A549 (cell line): ENCODE measurements at regions not wholly inside any gene's neighbourhood (a gene's known extent, or its start where the extent isn't known, plus 50 kb on each side); places are given as distances from the start of the nearest gene placed in this dataset.

Experiments used
- ATAC-seq, 2 experiments: fragments of 200-7000 bp in 1 of 2; fragments of >200 bp in 1 of 2; cut with Nextera tagmentation in 1 of 2; cut with Tn5 transposase in 1 of 2; 3 replicates each; pipeline versions ENCODE4 v1.8.0 to v1.9.1; 2018 to 2020; ENCODE audit warnings: mild to moderate bottlenecking in 1 of 2, moderate library complexity in 1 of 2
- CTCF ChIA-PET: fragments of 300-600 bp; sonication (Branson Sonifier 250); formaldehyde crosslinking; extraction: SDS; loops from one replicate; lab custom pipeline; 2021; ENCODE audit warnings: antibody characterized with exemption, inconsistent platforms; lab: Yijun Ruan, JAX
- POLR2A ChIA-PET: fragments of 350-600 bp; formaldehyde crosslinking; extraction: SDS; loops from one replicate; lab custom pipeline; 2021; ENCODE audit warnings: antibody characterized with exemption, inconsistent platforms; lab: Yijun Ruan, JAX
- DNase-seq, 2 experiments: peaks; one replicate each; pipeline versions ENCODE4 v3.0.0 to v3.0.0-alpha.2; 2011 to 2016; ENCODE audit warnings: low read depth in 1 of 2, low spot score in 1 of 2
- FAIRE-seq: peaks from 2 replicates; lab custom pipeline; 2011; peaks lifted over from hg19 to GRCh38; lab: Jason Lieb, UNC
- H3K27ac ChIP-seq, 2 experiments: fragments of >200 bp; sonication (Bioruptor Twin); formaldehyde crosslinking; 3 replicates each; pipeline ENCODE4 v1.5.1; 2016 to 2017
- H3K4me1 ChIP-seq: fragments of >200 bp; sonication (Bioruptor Twin); formaldehyde crosslinking; 3 replicates; pipeline ENCODE4 v1.6.1; 2016
- H3K4me2 ChIP-seq: fragments of >200 bp; sonication (Bioruptor Twin); formaldehyde crosslinking; 3 replicates; pipeline ENCODE4 v1.6.1; 2016
- H3K4me3 ChIP-seq: fragments of >200 bp; sonication (Bioruptor Twin); formaldehyde crosslinking; 3 replicates; pipeline ENCODE4 v1.5.1; 2016
- H3K9me3 ChIP-seq: fragments of >200 bp; sonication (Bioruptor Twin); formaldehyde crosslinking; 3 replicates; pipeline ENCODE4 v1.6.1; 2016
- CBX8 ChIP-seq: fragments of 200-600 bp; sonication (generic); IDR thresholded peaks from 2 replicates; pipeline ENCODE4 v1.6.1; 2016
- CHD2 ChIP-seq: fragments of 150-350 bp; IDR thresholded peaks from 2 replicates; pipeline ENCODE4 v1.6.1; 2014; ENCODE audit warnings: low read length; ENCODE audit not compliant: partially characterized antibody
- EHF ChIP-seq: fragments of 250-450 bp; sonication (Bioruptor Pico); IDR thresholded peaks from 2 replicates; pipeline ENCODE4 v1.5.0; 2020; ENCODE audit warnings: mild to moderate bottlenecking
- EHMT2 ChIP-seq: fragments of 200-600 bp; sonication (generic); IDR thresholded peaks from 2 replicates; pipeline ENCODE4 v1.6.1; 2016; ENCODE audit warnings: antibody characterized with exemption, low read depth, mild to moderate bottlenecking, moderate library complexity
- ELK1 ChIP-seq: fragments of 150-350 bp; IDR thresholded peaks from 2 replicates; pipeline ENCODE4 v1.6.1; 2014; ENCODE audit warnings: low read depth, mild to moderate bottlenecking, low read length
- ESRRA ChIP-seq: fragments of 150-350 bp; IDR thresholded peaks from 2 replicates; pipeline ENCODE4 v1.6.1; 2014; ENCODE audit warnings: mild to moderate bottlenecking, low read length, borderline replicate concordance
- JUN ChIP-seq, 2 experiments: fragments of >200 bp; sonication (Bioruptor Twin); formaldehyde crosslinking; IDR thresholded peaks; 2 replicates in 1 of 2; 3 replicates in 1 of 2; pipeline ENCODE4 v1.6.1; 2016 to 2017
- JUNB ChIP-seq: fragments of >200 bp; sonication (Bioruptor Twin); formaldehyde crosslinking; IDR thresholded peaks from 2 replicates; pipeline ENCODE4 v1.6.1; 2016
- KDM1A ChIP-seq: fragments of 200-600 bp; sonication (generic); IDR thresholded peaks from 2 replicates; pipeline ENCODE4 v1.6.1; 2016; ENCODE audit warnings: low read depth, mild to moderate bottlenecking
- MAX ChIP-seq: IDR thresholded peaks from 2 replicates; pipeline ENCODE4 v1.6.1; 2012
- NFE2L2 ChIP-seq: fragments of 150-350 bp; conservative IDR thresholded peaks from 2 replicates; pipeline ENCODE4 v1.6.1; 2014; ENCODE audit warnings: low read length
- NPAS2 ChIP-seq: fragments of 250-450 bp; sonication (Bioruptor Pico); IDR thresholded peaks from 2 replicates; pipeline ENCODE4 v1.8.0; 2022; ENCODE audit warnings: mild to moderate bottlenecking, moderate library complexity, borderline replicate concordance
- PHF8 ChIP-seq: fragments of 200-600 bp; sonication (generic); IDR thresholded peaks from 2 replicates; pipeline ENCODE4 v1.6.1; 2016; ENCODE audit warnings: low read depth, mild to moderate bottlenecking, antibody characterized with exemption, moderate library complexity, borderline replicate concordance
- POLR2A ChIP-seq: IDR thresholded peaks from 2 replicates; pipeline ENCODE4 v1.6.1; 2012; ENCODE audit warnings: mild to moderate bottlenecking, low read length
- RARB ChIP-seq: fragments of 250-450 bp; sonication (Bioruptor Pico); IDR thresholded peaks from 2 replicates; pipeline ENCODE4 v1.8.0; 2021; ENCODE audit warnings: mild to moderate bottlenecking, moderate library complexity
- REST ChIP-seq: fragments of 200-600 bp; sonication (generic); IDR thresholded peaks from 2 replicates; pipeline ENCODE4 v1.6.1; 2016; ENCODE audit warnings: antibody characterized with exemption, mild to moderate bottlenecking, moderate library complexity
- SREBF2 ChIP-seq: fragments of 450-650 bp; IDR thresholded peaks from 2 replicates; pipeline ENCODE4 v1.6.1; 2014; ENCODE audit warnings: mild to moderate bottlenecking, moderate library complexity
- ZC3H11A ChIP-seq: fragments of 450-650 bp; IDR thresholded peaks from 2 replicates; pipeline ENCODE4 v1.6.1; 2014; ENCODE audit warnings: antibody characterized with exemption, mild to moderate bottlenecking
- WGBS: methylation state at CpG from one replicate; pipeline ENCODE4 v1.1.6; 2017; ENCODE audit errors: missing lambda C conversion rate; 5-methylcytosine and 5-hydroxymethylcytosine counted together

- 81% methylated on average over 2 of the region's 2 CpGs for WGBS
- no peak overlapping the region for H3K4me2 ChIP-seq
- ATAC-seq, result no peak
- H3K4me3 ChIP-seq, result no peak overlapping the region
- CTCF ChIA-PET, result no interaction called here
- no peak for TF ChIP-seq PHF8
- TF ChIP-seq REST, result no peak
- TF ChIP-seq CHD2, result no peak
- TF ChIP-seq NFE2L2, result no peak
- no peak for TF ChIP-seq POLR2A
- no peak for TF ChIP-seq CBX8
- no peaks in the 10 kb centered on the region for H3K4me1 ChIP-seq
- H3K27ac ChIP-seq, result no peak overlapping the region
- DNase-seq, result no peak
- H3K9me3 ChIP-seq, result no peaks in the 10 kb centered on the region
- POLR2A ChIA-PET, result no interaction called here
- no peak for FAIRE-seq
Measured at GRCh38 chr1:212218911-212219310, 66.3 kb upstream of the PPP2R5A start.

GRCh38 chr1:212219679-212220463 lies 65.3 kb upstream of the PPP2R5A start:
- no peak for TF ChIP-seq JUN (IDR thresholded peaks at IDR 0.05)
- no peak for TF ChIP-seq MAX
- no peak for TF ChIP-seq KDM1A
- TF ChIP-seq ZC3H11A, result no peak
- TF ChIP-seq JUNB, result no peak
- no peak for TF ChIP-seq RARB (CRISPR knock-in tag)
- no peak for TF ChIP-seq REST
- no peak for TF ChIP-seq PHF8
- TF ChIP-seq EHMT2, result no peak
- no peak for TF ChIP-seq ESRRA
- no peak for TF ChIP-seq ELK1
- no peak for TF ChIP-seq SREBF2
- no peak for TF ChIP-seq NPAS2 (CRISPR knock-in tag)
- no peak for TF ChIP-seq EHF (CRISPR knock-in tag)
- no peaks in the 10 kb centered on the region for H3K4me1 ChIP-seq
- FAIRE-seq, result no peak
- H3K4me3 ChIP-seq, result no peak overlapping the region
- H3K27ac ChIP-seq, result no peak overlapping the region
- ChIA-PET POLR2A (no interaction called here), CTCF (no interaction called here)
- WGBS, result 64% methylated on average over 8 of the region's 8 CpGs
- no peak overlapping the region for H3K4me2 ChIP-seq
- DNase-seq, result no peak
- ATAC-seq, result no peak
- no peaks in the 10 kb centered on the region for H3K9me3 ChIP-seq
